SHP77 (cell line): ENCODE measurements at regions not wholly inside any gene's neighbourhood (a gene's known extent, or its start where the extent isn't known, plus 50 kb on each side); places are given as distances from the start of the nearest gene placed in this dataset.
"Not testable (repeated sequence)": the region's sequence is repeated elsewhere in the genome, so short reads cannot be mapped to it uniquely, and the experiment has no call there.

Experiments
- DNase-seq, 2 experiments: peaks; one replicate each; lab custom pipeline; 2025; lab: John Stamatoyannopoulos, UW

DNA sequence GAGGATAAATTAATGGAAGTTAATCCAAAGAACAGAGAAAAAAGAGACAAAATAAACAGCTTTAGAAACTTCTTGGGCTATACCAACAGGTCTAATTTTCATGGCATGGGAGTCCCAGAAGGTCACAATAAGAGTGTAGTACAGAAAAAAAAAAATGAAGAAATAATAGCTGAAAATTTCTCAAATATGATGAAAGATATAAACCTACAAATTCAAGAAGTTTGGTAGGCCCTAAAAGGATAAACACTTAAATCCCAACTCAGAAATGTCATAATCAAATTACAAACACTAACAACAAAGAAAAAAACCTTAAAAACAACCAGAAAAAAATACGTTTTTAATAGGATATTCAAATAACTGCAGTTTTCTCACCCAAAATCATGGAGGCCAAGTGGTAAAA is 229.3 kb upstream of the ZEB2 start:
- no peak for DNase-seq

DNA sequence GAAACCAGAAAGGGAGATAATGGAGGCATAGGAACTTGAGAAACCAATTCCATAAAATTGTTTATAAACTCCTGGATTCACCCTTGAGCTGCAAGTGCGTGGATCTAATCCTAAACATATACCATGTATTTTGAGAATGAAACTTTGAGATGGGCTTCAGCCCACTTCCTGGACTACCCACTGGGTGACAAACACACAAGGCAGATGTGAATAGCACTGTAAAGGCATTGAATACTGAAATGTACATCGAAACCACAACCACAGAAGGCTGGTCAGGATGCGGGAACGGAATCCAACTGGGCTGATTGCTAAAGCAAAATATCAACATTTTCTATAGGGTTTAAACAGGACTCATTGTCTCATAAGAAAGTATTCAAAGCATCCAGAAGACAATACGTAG is 228.5 kb upstream of the ZEB2 start:
- no peak for DNase-seq

DNA sequence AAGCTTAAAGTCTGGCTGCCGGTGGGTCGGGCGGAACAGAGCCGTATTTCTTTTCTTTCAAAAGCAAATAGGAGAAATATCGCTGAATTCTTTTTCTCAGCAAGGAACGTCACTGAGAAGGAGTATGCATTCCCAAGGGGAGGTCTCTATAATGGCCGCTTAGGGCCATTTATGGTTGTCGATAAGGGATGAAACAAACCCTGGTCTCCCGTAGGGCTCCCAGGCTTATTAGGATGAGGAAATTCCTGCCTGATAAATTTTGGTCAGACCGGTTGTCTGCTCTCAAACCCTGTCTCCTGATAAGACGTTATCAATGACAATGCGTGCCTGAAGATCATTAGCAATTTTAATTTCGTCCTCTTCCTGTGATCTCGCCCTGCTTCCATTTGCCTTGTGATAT is 227.7 kb upstream of the ZEB2 start:
- no peak for DNase-seq

- no peak for DNase-seq
These were observed 225.5 kb upstream of the ZEB2 start for GRCh38 chr2:144745424-144745823.

DNA sequence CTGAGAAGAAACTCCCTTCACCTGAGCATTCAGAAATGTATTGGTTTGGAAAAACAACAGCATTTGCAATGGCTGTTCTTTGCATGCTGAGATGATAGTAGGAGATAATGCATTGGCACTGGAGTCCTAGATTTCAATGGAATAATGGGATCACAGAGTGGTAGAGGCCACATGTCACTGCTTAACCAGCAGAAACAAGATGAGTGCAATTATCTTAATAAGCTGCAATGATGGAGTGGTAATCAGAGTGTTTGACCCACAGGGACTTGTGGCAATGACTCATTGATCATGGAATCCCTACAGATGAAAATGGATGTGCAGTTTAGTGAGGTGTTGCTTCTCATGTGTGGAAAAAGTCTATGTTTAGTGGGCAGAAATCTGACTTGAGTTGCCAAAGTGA is 218.8 kb upstream of the ZEB2 start:
- DNase-seq: no peak

DNA sequence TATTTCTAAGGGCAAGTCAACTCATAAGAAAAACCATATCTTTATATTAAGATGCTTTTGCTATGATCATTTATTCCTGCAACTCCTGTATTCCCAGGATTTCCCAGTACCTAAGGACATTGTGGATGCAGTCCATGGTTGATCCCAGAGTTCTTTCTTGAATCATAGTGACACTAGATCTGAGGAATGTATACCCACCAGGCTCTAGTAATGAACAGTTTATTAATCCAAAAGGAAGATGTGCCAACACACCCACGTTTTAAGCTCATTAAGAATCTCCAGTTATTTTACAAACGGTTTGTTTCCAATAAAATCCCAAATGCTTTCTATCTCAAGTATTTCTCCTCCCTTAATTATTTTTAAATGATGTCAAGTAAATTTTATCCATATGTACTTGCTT is 210.8 kb upstream of the ZEB2 start:
- no peak for DNase-seq

GRCh38 chr2:144724460-144724859 is 204.5 kb upstream of the ZEB2 start:
- not testable (repeated sequence) for DNase-seq

- no peak for DNase-seq
These were observed 198.5 kb upstream of the ZEB2 start for GRCh38 chr2:144718376-144718775.

GRCh38 chr2:144715992-144716391 is 196.1 kb upstream of the ZEB2 start:
- no peak for DNase-seq

GRCh38 chr2:144713410-144713809 is 193.5 kb upstream of the ZEB2 start:
- DNase-seq: no peak

GRCh38 chr2:144712550-144712940 is 192.6 kb upstream of the ZEB2 start:
- DNase-seq: no peak

DNA sequence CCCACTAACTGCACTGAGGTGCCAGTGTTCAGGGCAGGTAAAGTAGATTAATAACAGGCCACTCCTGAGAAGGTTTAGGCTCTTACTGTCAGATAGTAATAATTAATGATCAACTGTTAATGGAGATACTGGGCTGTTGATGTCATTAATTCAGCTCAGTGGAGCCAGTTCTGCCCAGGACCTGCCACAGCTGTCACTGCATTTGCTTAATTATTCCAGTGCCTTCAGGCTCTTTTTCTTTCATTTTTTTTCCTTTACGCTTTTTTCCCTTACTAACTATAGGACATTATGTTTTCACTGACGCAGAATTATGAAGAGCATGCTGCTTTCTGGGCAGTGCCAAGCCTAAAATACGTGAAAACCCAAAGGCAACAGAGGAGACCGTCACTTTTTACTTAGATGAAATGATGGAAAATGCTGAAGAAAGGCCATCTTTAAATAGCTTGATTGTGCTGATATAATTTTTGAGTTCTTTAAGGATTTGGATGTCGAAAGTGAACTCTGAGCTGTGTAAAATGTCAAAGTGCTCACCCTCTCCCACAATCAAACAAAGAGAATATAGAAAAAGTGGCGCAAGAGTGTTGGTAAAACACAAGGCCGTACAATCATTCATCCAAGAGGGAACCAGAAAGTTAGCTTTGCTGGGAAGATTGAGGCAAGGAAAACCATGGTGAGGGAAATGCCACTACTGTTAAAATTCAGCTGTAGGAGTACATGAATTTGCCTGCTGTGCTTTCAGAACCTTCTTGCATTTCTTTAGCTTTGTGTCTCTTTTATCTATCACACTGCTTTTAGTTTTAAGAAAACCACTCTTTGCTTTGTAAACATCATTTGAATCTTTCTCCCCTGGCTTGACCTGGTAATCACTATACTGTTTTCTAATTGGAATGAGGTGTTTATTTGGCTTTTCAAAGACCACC is 192.0 kb upstream of the ZEB2 start:
- no peak for DNase-seq

GRCh38 chr2:144711084-144711483 is 191.2 kb upstream of the ZEB2 start:
- DNase-seq: no peak

- no peak for DNase-seq
These were observed 188.7 kb upstream of the ZEB2 start for GRCh38 chr2:144708626-144709025.

- no peak for DNase-seq
These were observed 187.9 kb upstream of the ZEB2 start for GRCh38 chr2:144707736-144708326.

GRCh38 chr2:144706647-144707046 is 186.7 kb upstream of the ZEB2 start:
- no peak for DNase-seq

GRCh38 chr2:144705328-144706245 is 185.7 kb upstream of the ZEB2 start:
- no peak for DNase-seq

GRCh38 chr2:144704709-144705095 is 184.8 kb upstream of the ZEB2 start:
- no peak for DNase-seq

GRCh38 chr2:144703852-144704708 is 184.2 kb upstream of the ZEB2 start:
- no peak for DNase-seq

GRCh38 chr2:144702051-144702450 is 182.1 kb upstream of the ZEB2 start:
- no peak for DNase-seq

DNA sequence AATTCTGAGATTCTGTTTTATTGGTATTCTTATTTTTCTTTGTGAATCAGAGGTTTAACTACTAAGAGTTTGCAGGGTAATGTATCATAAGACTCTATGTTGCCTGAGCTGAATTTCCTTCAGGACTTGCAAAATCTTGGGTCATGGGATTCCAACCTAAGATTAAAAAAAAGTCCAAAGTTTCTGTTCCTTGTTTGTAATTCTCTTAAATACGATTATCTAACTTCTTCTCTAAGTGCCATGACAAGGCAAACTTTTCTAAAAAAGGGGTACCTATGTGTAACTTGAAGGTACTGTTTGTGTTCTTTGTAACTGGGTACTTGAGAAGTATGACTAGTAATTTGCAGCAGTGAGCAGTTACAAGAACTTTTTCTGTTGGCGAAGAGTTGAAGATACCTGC is 181.3 kb upstream of the ZEB2 start:
- DNase-seq: no peak

DNA sequence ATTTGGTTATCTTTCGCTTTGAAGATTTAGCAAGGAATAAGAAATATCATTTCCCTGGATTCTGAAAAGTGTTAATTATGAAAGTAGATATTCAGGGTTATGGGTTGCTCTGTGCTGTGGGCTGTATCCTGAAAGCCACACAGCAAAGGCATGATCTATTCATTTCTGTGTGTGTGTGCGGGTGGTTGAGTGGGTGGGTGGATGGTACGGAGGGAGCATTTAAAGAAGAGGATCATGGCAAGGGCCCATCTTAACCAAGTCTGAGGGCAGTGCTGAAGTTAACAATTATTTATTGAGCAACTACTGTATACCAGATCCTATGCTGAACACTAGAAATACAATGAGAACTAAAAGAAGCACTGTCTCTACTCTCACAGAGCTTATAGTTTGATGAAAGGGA is 178.2 kb upstream of the ZEB2 start:
- DNase-seq: no peak
